ENCODE measurements at regions not wholly inside any gene's neighbourhood (a gene's known extent, or its start where the extent isn't known, plus 50 kb on each side); places are given as distances from the start of the nearest gene placed in this dataset.

- H3K4me3 ChIP-seq (ENCODE audit: control insufficient read depth, low read depth, low read length), result no peak overlapping the region
- DNase-seq (ENCODE audit: low read depth), result peak; percentile 91
- no peak for TF ChIP-seq CTCF (conservative IDR thresholded peaks at IDR 0.05; ENCODE audit: control insufficient read depth, insufficient read depth, low read depth, low read length)
Observed at GRCh38 chr3:23668430-23668904, 137.3 kb upstream of the UBE2E1 start.

GRCh38 chr3:23669541-23670255, 136.1 kb upstream of the UBE2E1 start:
- H3K4me3 ChIP-seq (ENCODE audit: control insufficient read depth, low read depth, low read length), result no peak overlapping the region
- no peak for DNase-seq (ENCODE audit: low read depth)
- TF ChIP-seq CTCF (conservative IDR thresholded peaks at IDR 0.05; ENCODE audit: control insufficient read depth, insufficient read depth, low read depth, low read length), result no peak

GRCh38 chr3:23671851-23672589, 133.7 kb upstream of the UBE2E1 start:
- TF ChIP-seq CTCF (conservative IDR thresholded peaks at IDR 0.05; ENCODE audit: control insufficient read depth, insufficient read depth, low read depth, low read length), result no peak
- DNase-seq (ENCODE audit: low read depth), result no peak
- H3K4me3 ChIP-seq (ENCODE audit: control insufficient read depth, low read depth, low read length), result no peak overlapping the region

GRCh38 chr3:23672628-23673027, 133.1 kb upstream of the UBE2E1 start:
- TF ChIP-seq CTCF (conservative IDR thresholded peaks at IDR 0.05; ENCODE audit: control insufficient read depth, insufficient read depth, low read depth, low read length), result no peak
- H3K4me3 ChIP-seq (ENCODE audit: control insufficient read depth, low read depth, low read length), result no peak overlapping the region
- DNase-seq (ENCODE audit: low read depth), result no peak

GRCh38 chr3:23675010-23675409, 130.7 kb upstream of the UBE2E1 start:
- H3K4me3 ChIP-seq (ENCODE audit: control insufficient read depth, low read depth, low read length), result no peak overlapping the region
- no peak for DNase-seq (ENCODE audit: low read depth)
- TF ChIP-seq CTCF (conservative IDR thresholded peaks at IDR 0.05; ENCODE audit: control insufficient read depth, insufficient read depth, low read depth, low read length), result no peak

- peak; percentile 6 for TF ChIP-seq CTCF (conservative IDR thresholded peaks at IDR 0.05; ENCODE audit: control insufficient read depth, insufficient read depth, low read depth, low read length)
- peak; percentile 55 for DNase-seq (ENCODE audit: low read depth)
- H3K4me3 ChIP-seq (ENCODE audit: control insufficient read depth, low read depth, low read length), result no peak overlapping the region
Observed at GRCh38 chr3:23676093-23676492, 129.7 kb upstream of the UBE2E1 start.

Data from fibroblast of mammary gland (primary cell).